C1 segment of cervical spinal cord (tissue), 14 donors: ENCODE measurements at regions not wholly inside any gene's neighbourhood (a gene's known extent, or its start where the extent isn't known, plus 50 kb on each side); places are given as distances from the start of the nearest gene placed in this dataset.

Experiments
- DNase-seq, 14 donors: peaks; one replicate each; lab custom pipeline; 2025; lab: John Stamatoyannopoulos, UW

DNA sequence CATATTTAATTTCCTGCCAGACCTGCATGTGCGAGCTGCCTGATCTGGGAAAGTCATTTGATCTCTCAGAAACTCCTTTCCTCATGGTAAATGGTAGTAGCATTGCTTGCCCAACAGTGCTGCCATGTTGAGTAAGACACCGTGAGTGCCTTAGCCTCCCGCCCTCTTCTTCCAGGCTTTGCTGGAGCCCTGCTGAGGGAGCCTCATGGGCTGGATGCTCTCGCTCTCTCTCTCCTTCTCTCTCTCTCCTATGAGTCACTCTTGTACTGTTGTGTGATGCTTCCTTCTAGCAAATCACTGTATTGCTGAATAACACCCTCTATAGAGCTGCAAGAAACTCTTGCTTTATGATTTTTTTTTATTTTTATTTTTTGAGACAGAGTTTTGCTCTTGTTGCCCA, 365.5 kb downstream of the UQCRFS1 start:
- DNase-seq: no peak

DNA sequence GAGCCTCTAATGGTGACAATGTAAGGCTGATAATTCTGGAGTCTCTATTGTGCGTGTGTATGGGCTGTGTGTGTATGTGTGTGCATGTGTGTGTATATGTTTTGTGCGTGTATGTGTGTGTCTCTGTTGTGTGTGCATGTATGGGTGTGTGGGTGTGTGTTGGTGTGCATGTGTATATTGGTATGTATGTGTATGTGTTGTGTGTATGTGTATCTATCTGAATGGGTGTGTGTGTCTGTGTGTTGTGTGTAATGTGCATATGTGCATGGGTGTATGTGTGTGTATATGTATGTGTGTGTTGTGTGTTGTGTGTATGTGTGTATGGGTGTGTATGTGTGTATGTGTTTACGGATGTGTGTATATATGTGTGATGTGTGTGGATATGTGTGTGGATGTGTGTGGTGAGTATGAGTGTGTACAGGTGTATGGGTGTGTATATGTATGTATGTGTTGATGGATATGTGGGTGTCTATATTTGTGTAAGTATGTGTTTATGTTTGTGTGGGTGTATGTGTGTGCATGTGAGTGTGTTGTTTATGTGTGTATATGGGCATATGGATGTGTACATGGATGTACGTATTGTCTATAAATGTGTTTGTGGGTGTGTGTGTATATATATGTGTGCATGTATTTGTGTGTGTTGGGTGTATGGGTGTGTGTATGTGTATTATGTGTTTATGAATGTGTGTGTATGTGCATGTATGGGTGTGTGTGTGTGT, 366.7 kb downstream of the UQCRFS1 start:
- no peak for DNase-seq

DNA sequence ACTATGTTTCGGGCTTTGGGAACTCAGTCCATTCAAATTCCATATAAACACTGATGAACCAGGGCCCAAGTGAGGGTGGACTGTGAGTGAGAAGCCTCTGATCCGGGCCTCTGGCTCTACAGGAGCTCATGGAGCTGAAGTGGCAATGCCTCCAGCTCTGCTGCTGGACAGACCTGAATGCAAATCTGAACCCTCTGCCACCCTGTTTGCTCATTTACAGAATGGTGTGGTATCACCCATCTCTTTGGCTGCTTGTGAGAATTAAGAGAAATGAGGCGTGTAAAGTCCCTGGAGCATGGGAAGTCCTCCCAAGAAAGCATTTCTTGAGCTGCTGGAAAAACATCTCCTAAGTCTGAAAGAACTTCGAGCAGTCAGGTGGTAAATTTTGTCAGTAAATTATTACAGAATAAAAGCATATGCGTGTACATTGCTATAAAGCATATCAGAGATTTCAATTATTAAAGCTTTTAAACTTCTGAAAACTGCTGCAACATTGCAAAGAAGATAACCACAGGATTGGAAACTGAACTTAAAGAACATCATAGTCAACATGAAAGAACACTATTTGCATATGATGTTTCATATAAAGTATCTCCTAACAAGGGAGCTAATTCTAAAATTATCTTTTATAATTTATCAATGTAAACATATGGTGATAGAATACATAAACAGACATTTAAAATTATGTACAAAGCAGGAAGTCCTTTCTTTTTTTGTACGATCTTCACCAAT, 369.0 kb downstream of the UQCRFS1 start:
- DNase-seq: no peak

DNA sequence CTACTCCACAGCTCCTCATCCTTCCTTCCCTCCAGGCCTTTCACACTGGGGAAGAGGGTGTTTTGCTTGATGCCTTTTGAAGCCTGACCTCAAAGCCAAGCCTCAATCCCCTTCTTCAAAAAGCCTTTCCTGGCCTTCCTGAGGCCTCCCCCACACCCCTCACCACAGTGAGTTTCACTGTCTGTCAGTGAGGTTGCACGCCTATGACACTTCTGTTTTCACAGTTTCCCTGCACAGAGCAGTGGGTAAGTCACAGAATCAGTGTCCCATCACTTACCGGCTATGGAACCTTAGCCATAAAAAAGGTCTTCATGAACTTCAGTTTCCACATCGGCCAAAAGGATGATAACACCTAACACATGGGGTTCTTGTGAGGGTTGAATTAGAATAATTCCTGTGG, 371.4 kb downstream of the UQCRFS1 start:
- no peak for DNase-seq

DNA sequence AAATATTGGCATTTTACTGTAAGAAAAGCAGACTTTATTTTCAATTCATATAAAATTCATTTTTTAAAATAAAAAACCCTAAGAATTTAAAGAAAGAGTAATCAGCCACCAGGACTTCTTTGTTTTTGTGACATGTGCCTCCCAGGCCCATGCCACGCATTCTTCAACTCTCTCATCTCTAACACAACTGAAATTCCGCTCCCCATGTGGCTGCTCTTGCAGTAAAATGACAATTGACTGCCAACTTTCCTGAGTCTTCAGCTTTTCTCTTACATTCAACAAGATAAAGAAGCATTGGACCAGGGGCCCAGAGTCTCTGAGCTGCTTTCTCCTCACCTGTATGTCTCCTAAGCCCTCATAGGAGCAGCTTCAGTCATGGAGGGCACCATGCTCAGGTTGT, 372.1 kb downstream of the UQCRFS1 start:
- DNase-seq: no peak

DNA sequence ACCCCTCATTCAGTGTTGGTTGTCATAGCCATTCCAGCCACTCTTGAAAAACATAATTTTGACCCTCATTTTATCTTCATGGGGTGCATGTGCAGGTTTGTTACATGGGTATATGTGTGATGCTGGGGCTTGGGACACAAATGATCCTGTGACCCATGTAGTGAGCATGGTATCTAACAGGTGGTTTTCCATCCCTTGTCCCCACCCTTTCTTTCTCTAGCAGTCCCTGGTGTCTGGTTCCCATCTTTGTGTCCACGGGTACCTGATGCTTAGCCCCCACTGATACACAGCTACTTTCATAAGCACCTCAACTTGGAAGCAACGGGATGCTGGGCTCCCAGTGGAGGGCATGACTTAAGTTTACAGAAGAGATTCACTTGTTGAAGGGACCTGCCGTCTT, 373.5 kb downstream of the UQCRFS1 start:
- no peak for DNase-seq

DNA sequence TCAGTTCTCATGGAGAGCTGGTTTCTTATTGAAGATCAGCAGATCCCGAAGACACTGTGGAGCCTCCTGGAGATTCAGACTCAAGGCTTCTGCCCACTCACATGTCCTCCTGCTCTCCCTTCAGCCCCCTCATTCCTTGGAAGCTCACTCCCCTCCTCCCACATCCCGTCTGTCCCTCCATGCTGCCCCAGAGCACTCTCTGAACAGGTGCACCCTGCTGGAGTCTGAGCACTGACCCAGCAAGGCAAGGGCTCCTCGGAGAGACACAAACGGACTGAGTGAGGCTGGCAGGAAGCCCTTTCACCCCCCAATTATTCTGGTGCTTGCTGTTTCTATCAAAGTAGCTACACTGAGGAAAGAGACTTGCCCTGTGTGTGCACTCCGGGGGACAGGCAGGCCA, 374.0 kb downstream of the UQCRFS1 start:
- no peak for DNase-seq

DNA sequence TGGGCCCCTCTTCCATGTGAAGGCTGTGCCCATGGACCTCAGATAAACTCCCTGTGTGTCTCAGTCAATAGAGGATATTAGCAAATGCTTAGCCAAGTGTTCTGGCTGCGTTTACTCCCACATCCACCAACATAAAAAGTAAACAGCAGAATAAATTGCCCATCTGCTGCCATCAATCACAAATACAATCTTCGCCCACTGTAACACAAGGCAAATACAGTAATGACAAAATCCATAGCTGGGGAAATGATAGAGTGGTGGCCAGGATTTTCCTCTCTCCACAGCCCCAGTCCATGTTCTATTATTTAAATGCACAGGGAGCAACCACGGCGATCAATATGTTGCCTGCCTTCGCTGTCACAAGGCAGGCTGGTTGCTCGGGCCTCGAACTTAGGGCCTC, 376.5 kb downstream of the UQCRFS1 start:
- no peak for DNase-seq

DNA sequence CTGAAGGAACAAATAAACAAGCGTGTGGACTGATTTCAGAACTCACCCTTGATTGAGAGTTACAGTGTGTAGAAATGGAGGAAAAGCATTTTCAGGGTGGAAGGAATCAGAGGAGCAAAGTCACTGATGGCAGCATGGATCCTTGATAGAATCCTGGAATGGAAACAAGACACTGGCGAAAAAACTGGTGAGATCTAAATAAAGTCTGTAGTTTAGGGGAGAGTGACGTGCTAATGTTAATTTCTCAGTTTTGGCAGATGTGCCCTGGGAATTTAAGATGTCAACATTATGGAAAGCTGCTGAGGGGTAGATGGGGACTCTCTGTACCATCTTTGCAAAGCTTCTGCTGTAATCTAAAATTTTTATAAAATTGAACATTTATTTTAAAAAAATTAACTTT, 378.0 kb downstream of the UQCRFS1 start:
- no peak for DNase-seq

DNA sequence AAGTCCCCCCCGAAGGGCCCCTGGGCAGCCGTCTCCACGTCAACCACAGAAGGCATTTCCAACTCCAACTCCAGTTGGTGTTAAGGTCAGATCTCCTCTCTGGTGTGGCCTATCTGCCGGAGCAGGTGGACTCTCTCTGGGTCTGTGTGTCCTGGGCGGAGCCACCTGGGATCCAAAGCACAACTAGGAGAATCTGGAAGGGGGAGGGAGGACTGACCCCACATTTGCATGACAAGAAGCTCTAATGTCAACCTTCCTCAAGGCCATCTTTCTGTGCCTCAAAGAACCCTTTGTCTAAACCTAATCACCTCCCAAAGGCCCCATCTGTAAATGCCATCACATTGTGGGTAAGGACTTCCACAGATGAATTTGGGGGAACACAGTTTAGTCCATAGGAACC, 381.5 kb downstream of the UQCRFS1 start:
- DNase-seq: no peak

DNA sequence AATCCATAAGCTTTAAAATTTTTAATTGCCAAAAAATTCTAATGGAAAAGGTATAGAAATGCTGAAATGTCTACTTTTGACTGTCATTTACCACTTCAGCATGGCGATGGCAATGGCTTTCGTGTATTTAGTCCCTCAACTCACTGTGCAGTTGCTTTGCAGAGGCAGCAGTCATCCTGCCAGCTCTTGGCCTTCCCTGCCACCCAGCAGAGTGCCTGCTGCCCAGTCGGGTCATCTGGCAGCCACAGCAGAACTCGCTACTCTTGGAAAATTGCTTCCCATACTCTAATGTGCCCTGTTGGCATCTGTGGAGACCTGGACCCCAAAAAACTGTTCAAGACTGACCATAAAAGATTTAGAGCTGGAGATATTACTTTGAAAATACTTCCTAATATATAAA, 383.2 kb downstream of the UQCRFS1 start:
- DNase-seq: peak in 2 of 14 donors; percentile 1

DNA sequence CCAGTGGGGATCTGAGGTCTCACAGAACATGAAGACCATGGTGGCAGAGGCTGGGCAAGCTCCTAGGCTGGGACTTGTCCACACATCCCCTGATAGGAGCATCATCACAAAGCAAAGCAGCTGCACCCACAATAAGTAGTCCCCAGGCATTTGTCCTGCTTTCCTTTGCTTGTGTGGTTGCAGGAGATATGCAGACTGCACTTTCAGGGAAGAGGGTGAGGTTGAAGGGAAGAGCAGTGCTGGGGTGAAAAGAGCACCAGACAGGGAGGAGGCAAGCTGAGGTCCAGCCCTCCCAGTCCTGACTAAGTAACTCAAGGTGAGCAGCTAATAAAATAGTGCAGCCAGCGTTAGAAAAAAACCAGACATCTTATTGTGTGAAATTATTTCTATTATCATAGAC, 383.6 kb downstream of the UQCRFS1 start:
- no peak for DNase-seq

DNA sequence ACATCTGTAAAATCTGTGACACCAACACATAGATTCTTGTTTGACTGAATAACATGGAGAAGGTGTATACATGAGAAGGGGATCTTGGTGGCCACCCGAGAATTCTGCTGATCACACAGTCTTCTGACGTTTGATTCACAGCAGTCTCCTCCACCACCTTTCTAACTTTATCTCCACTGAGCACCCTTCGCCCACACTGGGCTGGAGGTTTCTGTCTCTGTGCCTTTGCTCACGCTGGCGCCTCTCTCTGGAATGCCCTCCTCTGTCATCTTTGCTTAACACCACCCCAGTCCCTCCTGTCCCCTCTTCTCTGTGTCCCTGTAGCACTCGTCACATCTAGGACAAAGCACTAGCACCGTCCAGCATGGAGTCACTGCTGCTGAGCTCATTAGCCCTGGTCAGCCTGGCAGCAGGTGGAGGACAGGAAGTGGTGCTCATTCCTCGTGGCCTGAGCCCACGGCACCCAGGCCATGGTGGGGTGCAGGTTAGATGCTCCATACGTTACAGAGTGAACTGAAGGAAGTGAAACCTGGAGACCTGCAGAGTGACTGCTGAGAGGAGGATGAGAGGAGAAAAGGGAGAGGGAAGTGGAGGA, 384.6 kb downstream of the UQCRFS1 start:
- DNase-seq: no peak

DNA sequence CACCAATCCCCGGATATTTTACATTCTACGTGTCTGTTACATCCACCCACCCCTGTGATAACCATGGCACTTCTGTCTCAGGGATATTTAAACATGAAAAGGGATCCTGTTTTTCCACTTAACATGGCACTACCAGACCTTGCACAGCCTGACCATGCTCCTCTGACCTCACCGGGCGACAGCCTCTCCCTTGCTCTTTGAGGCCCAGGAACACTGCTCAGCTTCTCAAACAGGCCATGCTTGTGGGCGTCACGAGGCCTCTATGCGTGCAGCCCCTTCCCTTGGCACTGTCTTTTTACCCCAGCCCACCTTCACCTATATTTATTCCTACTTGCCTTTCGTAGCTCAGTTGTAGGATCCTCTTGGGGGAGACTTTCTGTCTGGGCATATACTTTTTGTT, 385.6 kb downstream of the UQCRFS1 start:
- no peak for DNase-seq

DNA sequence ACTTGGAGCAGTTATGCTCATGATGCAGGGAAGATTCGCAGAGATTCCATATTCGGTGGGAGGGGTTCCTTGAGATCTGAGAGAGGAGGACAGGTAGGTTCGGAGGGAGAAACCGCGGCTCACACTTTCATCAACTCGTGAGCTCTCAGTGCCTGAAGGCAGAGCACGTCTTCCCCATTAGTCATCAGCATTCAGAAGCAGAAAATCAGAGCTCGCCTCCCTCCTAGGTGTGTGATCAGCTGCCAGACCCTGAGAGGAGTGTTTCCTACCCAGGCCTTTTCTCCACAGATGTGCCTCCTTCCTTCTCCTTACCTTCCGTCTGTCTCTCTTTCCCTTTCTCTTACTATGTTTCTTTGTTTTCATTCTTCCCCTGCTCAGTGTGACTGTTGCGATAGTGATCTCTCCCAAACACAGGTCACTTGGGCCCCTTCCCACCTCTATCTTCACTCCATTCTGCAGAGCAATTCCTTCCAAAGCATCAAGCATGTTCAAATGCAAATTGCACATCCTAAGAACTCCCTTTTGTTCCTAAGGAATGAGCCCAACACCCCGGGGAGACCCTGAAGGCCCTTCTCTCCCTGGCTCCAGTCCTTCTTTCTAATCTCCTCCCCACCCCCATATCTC, 389.5 kb downstream of the UQCRFS1 start:
- no peak for DNase-seq

DNA sequence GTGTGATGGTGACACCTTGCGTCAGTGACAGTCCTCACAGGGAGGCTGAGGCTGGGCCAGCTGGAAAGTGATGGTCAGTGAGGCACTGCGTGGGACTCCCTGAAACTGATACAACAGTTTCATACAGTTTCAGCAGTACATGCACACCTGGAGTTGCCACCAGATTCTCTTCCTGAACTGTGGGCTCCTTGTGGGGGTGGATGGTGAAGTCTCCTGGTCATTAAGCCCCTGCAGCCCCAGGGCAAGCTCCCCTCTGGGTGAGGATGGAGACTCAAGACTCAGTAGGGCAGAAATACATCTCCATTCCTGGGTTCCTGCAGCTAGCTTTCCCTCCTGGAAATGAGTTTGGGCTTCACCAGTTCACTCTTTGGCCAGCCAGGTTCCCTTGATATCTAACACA, 392.7 kb downstream of the UQCRFS1 start:
- DNase-seq: no peak

DNA sequence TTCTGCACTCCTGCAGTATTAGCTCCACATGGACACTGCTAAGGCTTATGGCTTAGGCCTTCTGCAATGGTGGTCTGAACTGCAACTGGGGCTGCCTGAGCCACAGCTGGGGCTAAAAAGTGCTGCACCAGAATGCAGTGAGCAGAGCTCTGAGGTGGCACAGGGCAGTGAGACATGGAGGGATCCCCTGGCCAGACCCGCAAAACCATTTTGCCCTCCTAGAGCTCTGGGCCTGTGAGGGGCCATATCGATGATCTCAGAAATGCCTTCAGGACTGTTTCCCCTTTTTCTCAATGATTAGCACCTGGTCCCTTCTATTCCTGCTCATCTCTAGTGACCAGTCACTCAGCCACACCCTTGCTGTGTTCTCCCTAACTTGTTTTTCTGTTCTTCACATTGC, 397.7 kb downstream of the UQCRFS1 start:
- no peak for DNase-seq

DNA sequence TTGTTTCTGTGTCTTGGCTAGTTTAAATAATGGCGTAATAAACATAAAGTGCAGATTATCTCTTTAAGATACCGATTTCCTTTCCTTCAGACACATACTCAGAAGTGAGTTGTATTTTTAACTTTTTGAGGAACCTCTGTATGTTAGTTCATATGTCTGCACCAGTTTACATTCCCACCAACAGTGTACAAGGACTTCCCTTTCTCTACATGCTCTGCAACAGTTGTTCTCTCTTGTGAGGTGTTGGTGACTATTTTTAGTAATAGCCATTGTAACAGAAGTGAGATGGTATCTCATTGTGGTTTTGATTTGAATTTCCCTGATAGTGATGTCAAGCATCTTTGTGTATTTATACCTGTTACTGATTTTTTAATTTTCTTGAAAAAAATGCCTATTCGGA, 418.6 kb downstream of the UQCRFS1 start:
- DNase-seq: no peak

DNA sequence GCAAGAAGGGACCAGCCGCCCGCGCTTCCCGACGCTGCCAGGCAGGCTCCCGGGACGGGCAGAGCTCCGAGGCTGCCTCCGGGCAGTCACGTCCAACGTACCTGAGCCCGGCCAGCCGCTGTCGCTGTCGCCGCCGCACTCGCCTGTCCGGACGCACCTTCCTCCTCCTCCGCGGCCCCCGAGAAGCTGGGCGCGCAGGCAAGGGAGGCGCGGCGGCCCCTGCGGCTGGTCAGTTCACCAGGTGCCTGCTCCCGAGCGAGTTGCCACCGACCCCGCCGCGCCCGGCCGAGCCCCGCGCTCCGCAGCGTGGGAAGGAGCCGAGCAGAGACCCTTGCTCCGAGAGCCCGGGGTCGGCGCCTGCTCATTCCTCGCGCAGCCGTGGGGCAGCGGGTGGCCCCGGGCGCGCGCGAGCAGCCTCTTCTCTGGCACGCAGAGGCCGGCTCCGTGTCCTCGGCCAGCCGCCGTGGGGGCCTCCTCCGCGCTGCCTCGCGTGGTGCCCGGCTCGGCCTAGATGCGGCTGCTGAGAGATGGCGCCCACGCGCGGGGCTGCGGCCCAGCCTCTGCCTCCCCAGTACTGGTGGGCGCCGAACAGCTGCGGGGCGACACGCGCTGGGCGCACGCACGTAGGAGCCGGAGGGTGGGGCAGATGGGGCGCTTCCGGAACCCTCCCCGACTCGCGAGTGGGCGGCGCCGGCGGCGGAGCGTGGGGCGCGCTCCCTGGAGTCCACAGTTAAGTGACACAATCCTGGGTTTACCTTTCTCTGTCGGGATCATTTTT, 419.4 kb downstream of the UQCRFS1 start:
- no peak for DNase-seq

DNA sequence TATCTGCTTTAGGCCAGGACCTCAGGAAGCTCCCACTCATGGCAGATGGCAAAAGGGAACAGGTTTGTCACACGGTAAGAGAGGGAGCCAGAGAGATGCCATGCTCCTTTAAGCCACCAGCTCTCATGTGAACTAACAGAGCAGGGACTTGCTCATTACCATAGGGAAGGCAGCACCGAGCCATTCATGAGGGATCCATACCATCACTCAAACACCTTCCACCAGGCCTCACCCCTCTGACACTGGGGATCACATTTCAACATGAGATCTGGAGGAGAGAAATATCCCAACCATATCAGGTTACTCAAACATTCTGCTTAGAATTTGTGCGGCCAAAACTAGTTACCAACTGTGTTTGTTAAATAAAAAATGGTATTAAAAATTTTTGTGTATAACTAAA, 427.0 kb downstream of the UQCRFS1 start:
- no peak for DNase-seq

DNA sequence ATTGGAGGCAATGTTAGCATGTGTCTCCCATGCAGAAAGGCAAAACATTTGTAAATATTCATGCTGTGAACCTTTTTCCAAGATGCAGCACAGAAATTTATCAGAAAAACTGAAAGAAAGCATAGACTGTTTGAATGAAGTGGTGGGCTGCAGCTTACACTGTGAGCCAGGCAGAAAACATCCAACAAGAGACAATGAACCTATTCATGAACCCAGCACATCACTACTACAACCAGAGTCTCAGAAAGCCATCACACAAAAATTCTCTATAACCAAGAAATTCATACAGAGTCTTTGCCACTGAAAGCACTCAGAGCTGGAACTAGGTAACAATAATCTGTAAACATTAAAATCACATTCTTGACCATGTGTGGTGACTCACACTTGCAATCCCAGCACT, 448.9 kb downstream of the UQCRFS1 start:
- no peak for DNase-seq

DNA sequence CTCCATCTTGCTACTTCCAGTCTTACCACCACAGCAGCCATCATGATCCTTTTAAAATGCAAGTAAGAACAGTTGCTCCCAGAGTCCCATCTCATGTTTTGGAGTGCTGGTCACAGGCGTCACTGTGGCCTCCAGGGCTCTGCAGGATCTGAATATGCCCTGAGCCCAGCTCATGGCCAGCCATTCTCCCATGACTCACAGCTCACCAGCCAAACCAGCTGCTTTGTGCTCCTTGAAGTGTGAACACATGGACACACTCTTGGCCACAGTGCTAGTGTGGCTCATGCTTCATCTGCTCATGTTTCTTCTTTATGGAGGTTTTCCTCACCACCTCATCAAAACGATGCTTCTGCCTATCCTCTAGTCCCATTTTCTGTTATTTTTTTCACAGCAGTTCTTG, 466.5 kb downstream of the UQCRFS1 start:
- DNase-seq: no peak
